Heart right ventricle (tissue), 16 donors: ENCODE measurements at regions not wholly inside any gene's neighbourhood (a gene's known extent, or its start where the extent isn't known, plus 50 kb on each side); places are given as distances from the start of the nearest gene placed in this dataset.
A peak's percentile ranks its signal among the peaks of the same experiment; 100 is the strongest.

Experiments
- ATAC-seq, 8 donors: fragments of 200-7000 bp; cut with Tn5 transposase; one replicate each; pipeline ENCODE4 v1.9.1; 2020; ENCODE audit warnings: mild to moderate bottlenecking in 8 of 8, moderate library complexity in 8 of 8, moderate number of reproducible peaks in 1 of 8
- DNase-seq, 2 donors: peaks; one replicate each; pipeline ENCODE4 v3.0.0-alpha.2; 2020
- H3K27ac ChIP-seq, 10 donors: fragments of 200-600 bp; sonication (generic) in 2 of 10; one replicate each; pipeline versions ENCODE4 v1.5.0 to v1.8.0; 2020 to 2022; ENCODE audit warnings: mild to moderate bottlenecking in 3 of 10
- H3K27me3 ChIP-seq, 7 donors: fragments of 200-600 bp; one replicate each; pipeline ENCODE4 v1.8.0; 2021 to 2022; ENCODE audit warnings: mild to moderate bottlenecking in 2 of 7
- H3K36me3 ChIP-seq, 9 donors: fragments of 200-600 bp; sonication (generic) in 1 of 9; one replicate each; pipeline versions ENCODE4 v1.5.0 to v1.8.0; 2020 to 2022; ENCODE audit warnings: mild to moderate bottlenecking in 2 of 9
- H3K4me1 ChIP-seq, 9 donors: fragments of 200-600 bp; sonication (generic) in 1 of 9; one replicate each; pipeline versions ENCODE4 v1.5.0 to v1.8.0; 2020 to 2022; ENCODE audit warnings: mild to moderate bottlenecking in 4 of 9
- H3K4me3 ChIP-seq, 10 donors: fragments of 200-600 bp; sonication (generic) in 2 of 10; one replicate each; pipeline versions ENCODE4 v1.5.0 to v1.8.0; 2020 to 2022; ENCODE audit warnings: mild to moderate bottlenecking in 7 of 10, moderate library complexity in 2 of 10
- H3K9me3 ChIP-seq, 11 donors: fragments of 200-600 bp in 10 of 11; sonication (generic) in 2 of 11; one replicate each; pipeline versions ENCODE4 v1.5.0 to v1.8.0; 2013 to 2022; ENCODE audit warnings: mild to moderate bottlenecking in 2 of 11, control low read depth in 1 of 11, moderate library complexity in 1 of 11
- CTCF ChIP-seq, 9 donors: fragments of 200-600 bp; sonication (generic) in 2 of 9; IDR thresholded peaks; one replicate each; pipeline versions ENCODE4 v1.5.0 to v1.8.0; 2021 to 2022; ENCODE audit warnings: antibody characterized with exemption in 9 of 9, mild to moderate bottlenecking in 5 of 9, moderate library complexity in 1 of 9
- WGBS, 2 donors: extraction: QIAGEN DNeasy Blood & Tissue Kit; methylation state at CpG; one replicate each; pipeline ENCODE4 v1.1.7; 2013; ENCODE audit warnings: inconsistent platforms in 1 of 2; 5-methylcytosine and 5-hydroxymethylcytosine counted together
- intact Hi-C, 10 donors: fragments of 100-400 bp; cut with DNase I; formaldehyde crosslinking; loops; one replicate each; pipeline versions ENCODE4 v1.11.1 to v1.14.2; 2022
- donor health status: Arrhythmogenic right ventricular cardiomyopathy.
- donor health status: ischemic (EF 13 %, LVEDD 7.1; RV severe dilation, severe dysfunction).
- donor health status: healthy with polysubstance abuse.
- donor health status: DM: no; HTN: yes; CAD: no.
- donor health status: DM: no; HTN: no; CAD: no.
- donor health status: ischemic (EF 25% LVEDD 6.9; RV normal size, moderate dysfunction).
- donor health status: ischemic (EF 25% LVEDD 5.7; RV mildly dilated, moderate dysfunction).
- donor health status: healthy.
- donor health status: DM: yes; HTN: yes; CAD: no.
- donor health status: Ischemic cardiomyopathy.
- donor health status: ischemic (EF 35%, LVEDD 5.7; RV mildly dilated, moderate dysfunction).
- donor health status: nonischemic (EF 11% LVEDD 7.7; RV severe dilation, severe dysfunction).
- donor health status: DM: yes; HTN: yes; CAD: no.
- donor health status: PGD.
- donor health status: ischemic (EF 29% LVEDD 5.4; RV normal size, mild dysfunction).
- donor health status: nonischemic (EF 23%, LVEDD 6.1; RV moderate dilation, normal function).

GRCh38 chr7:118087126-118087525, 96.8 kb upstream of the LSM8 start:
- H3K4me1 ChIP-seq: no peaks in the 10 kb centered on the region
- H3K27ac ChIP-seq: no peak overlapping the region
- no peaks in the 10 kb centered on the region for H3K27me3 ChIP-seq
- no peak for TF ChIP-seq CTCF (IDR thresholded peaks at IDR 0.05)
- no peak overlapping the region for H3K4me3 ChIP-seq
- no peaks in the 10 kb centered on the region for H3K9me3 ChIP-seq
- ATAC-seq (no peak), DNase-seq (no peak)
- no peaks in the 10 kb centered on the region for H3K36me3 ChIP-seq
- 81 to 90% methylated on average over 2 of the region's 2 CpGs for WGBS, 2 donors
- intact Hi-C loops: no loop called here

- Histone ChIP-seq H3K9me3 (no peaks in the 10 kb centered on the region), H3K4me1 (no peaks in the 10 kb centered on the region), H3K4me3 (no peak overlapping the region), H3K27ac (no peak overlapping the region), H3K36me3 (no peaks in the 10 kb centered on the region), H3K27me3 (no peaks in the 10 kb centered on the region)
- DNase-seq: no peak
- WGBS, 2 donors: 97% methylated on average over 1 of the region's 1 CpG
- intact Hi-C loops: no loop called here
- TF ChIP-seq CTCF (IDR thresholded peaks at IDR 0.05): no peak
- no peak for ATAC-seq
Observed at GRCh38 chr7:118094044-118094443, 89.9 kb upstream of the LSM8 start.

- intact Hi-C loops: loop anchor here in 7 of 10 donors (5.0 to 10.0 kb wide), 3 partner anchors 350 to 358 kb away; no protein-coding TSS in a partner anchor
- peaks cover 0 to 6% (median 0%) of the 10 kb centered on the region in 11 donors for H3K9me3 ChIP-seq
- TF ChIP-seq CTCF (IDR thresholded peaks at IDR 0.05): peak in 7 of 9 donors; percentile 46 to 62 (median 53)
- no peaks in the 10 kb centered on the region for H3K36me3 ChIP-seq
- ATAC-seq (no peak), DNase-seq (no peak)
- H3K27me3 ChIP-seq: no peaks in the 10 kb centered on the region
- WGBS, 2 donors: 6 to 13% methylated on average over 2 of the region's 2 CpGs
- no peaks in the 10 kb centered on the region for H3K4me1 ChIP-seq
- H3K27ac ChIP-seq: no peak overlapping the region
- H3K4me3 ChIP-seq: no peak overlapping the region
Observed at GRCh38 chr7:118104812-118105441, 79.0 kb upstream of the LSM8 start.

GRCh38 chr7:118109607-118110006, 74.4 kb upstream of the LSM8 start:
- TF ChIP-seq CTCF (IDR thresholded peaks at IDR 0.05): no peak
- no peak for DNase-seq
- no peak for ATAC-seq
- Histone ChIP-seq H3K27me3 (no peaks in the 10 kb centered on the region), H3K36me3 (no peaks in the 10 kb centered on the region), H3K4me1 (no peaks in the 10 kb centered on the region), H3K4me3 (no peak overlapping the region), H3K27ac (no peak overlapping the region), H3K9me3 (peaks cover 0 to 9% (median 0%) of the 10 kb centered on the region in 11 donors)
- WGBS, 2 donors: 96% methylated on average over 2 of the region's 2 CpGs
- intact Hi-C loops: loop anchor here in 8 of 10 donors (5.0 to 10.0 kb wide), 4 partner anchors 355 to 365 kb away; no protein-coding TSS in a partner anchor
